ENCODE measurements at regions not wholly inside any gene's neighbourhood (a gene's known extent, or its start where the extent isn't known, plus 50 kb on each side); places are given as distances from the start of the nearest gene placed in this dataset.

- TF ChIP-seq, protein P1, sequence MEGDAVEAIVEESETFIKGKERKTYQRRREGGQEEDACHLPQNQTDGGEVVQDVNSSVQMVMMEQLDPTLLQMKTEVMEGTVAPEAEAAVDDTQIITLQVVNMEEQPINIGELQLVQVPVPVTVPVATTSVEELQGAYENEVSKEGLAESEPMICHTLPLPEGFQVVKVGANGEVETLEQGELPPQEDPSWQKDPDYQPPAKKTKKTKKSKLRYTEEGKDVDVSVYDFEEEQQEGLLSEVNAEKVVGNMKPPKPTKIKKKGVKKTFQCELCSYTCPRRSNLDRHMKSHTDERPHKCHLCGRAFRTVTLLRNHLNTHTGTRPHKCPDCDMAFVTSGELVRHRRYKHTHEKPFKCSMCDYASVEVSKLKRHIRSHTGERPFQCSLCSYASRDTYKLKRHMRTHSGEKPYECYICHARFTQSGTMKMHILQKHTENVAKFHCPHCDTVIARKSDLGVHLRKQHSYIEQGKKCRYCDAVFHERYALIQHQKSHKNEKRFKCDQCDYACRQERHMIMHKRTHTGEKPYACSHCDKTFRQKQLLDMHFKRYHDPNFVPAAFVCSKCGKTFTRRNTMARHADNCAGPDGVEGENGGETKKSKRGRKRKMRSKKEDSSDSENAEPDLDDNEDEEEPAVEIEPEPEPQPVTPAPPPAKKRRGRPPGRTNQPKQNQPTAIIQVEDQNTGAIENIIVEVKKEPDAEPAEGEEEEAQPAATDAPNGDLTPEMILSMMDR (IDR thresholded peaks at IDR 0.05; ENCODE audit: low read depth, low read length), result no peak
- TF ChIP-seq, protein P2, sequence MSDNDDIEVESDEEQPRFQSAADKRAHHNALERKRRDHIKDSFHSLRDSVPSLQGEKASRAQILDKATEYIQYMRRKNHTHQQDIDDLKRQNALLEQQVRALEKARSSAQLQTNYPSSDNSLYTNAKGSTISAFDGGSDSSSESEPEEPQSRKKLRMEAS (IDR thresholded peaks at IDR 0.05; ENCODE audit: low read depth, low read length), result no peak
- TF ChIP-seq POLR2A (IDR thresholded peaks at IDR 0.05; ENCODE audit: extremely low read depth, insufficient read length), result no peak
- no peak for TF ChIP-seq MYC (IDR thresholded peaks at IDR 0.05; ENCODE audit: low read depth, low read length)
Measured at GRCh38 chr14:82500222-82500621, 966.6 kb upstream of the SEL1L start.

Measured in NB4 (cell line).